Activated naive CD4-positive, alpha-beta T cell treated with anti-CD3 and anti-CD28 coated beads, Interleukin-2, amount 50 U/mL, for 72 hours (primary cell): ENCODE measurements at regions not wholly inside any gene's neighbourhood (a gene's known extent, or its start where the extent isn't known, plus 50 kb on each side); places are given as distances from the start of the nearest gene placed in this dataset.
"Not testable (repeated sequence)": the region's sequence is repeated elsewhere in the genome, so short reads cannot be mapped to it uniquely, and the experiment has no call there.

Experiments
- ATAC-seq, 2 donors: fragments of 150-1000 bp; cut with Tn5 transposase; 2 replicates each; pipeline ENCODE4 v1.10.0; 2021; ENCODE audit warnings: mild to moderate bottlenecking in 2 of 2, moderate library complexity in 2 of 2
- DNase-seq, 2 donors: peaks; one replicate each; pipeline ENCODE4 v3.0.0; 2021 to 2022; ENCODE audit warnings: low spot score in 2 of 2
- H3K27ac Mint-ChIP-seq, 2 donors: one replicate each; pipeline ENCODE4 v1.8.0; 2022; ENCODE audit warnings: mild to moderate bottlenecking in 2 of 2, mixed read lengths in 2 of 2
- H3K36me3 Mint-ChIP-seq, 2 donors: one replicate each; pipeline ENCODE4 v1.8.0; 2022; ENCODE audit warnings: mixed read lengths in 2 of 2
- H3K9me3 Mint-ChIP-seq, 2 donors: one replicate each; pipeline ENCODE4 v1.8.0; 2022; ENCODE audit warnings: mixed read lengths in 2 of 2

DNA sequence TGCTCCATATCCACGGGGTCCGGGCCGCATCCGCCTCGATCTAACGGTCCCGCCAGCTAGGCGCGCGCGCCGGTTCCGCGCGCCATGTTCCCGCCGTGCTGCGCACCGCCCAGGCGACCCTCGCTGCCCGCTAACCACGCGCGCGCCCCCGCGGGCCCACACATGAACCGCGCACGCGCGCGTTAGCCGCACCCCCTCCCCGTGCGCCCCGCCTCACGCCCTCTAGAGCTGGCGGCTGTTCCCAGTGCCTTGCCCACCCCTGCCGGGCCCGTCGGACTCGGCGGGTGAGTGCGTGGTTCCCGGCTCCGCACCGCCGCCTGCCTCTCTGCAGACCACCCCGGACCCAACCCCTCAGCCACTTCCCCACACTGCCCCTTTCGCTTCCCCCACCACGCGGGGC is 57.3 kb downstream of the TP53TG3F start:
- peak in 1 of 2 donors; percentile 42 for DNase-seq
- not testable (repeated sequence) for H3K27ac Mint-ChIP-seq, ATAC-seq, H3K36me3 Mint-ChIP-seq, H3K9me3 Mint-ChIP-seq
